WERI-Rb-1 (cell line): ENCODE measurements at regions not wholly inside any gene's neighbourhood (a gene's known extent, or its start where the extent isn't known, plus 50 kb on each side); places are given as distances from the start of the nearest gene placed in this dataset.

Experiments
- DNase-seq: peaks from one replicate; pipeline ENCODE4 v3.0.0-alpha.2; 2020
- H3K27ac ChIP-seq: fragments of 250-450 bp; sonication (Bioruptor Pico); 2 replicates; pipeline ENCODE4 v1.5.1; 2020; ENCODE audit warnings: mild to moderate bottlenecking, moderate library complexity
- H3K27me3 ChIP-seq: fragments of 250-450 bp; sonication (Bioruptor Pico); 2 replicates; pipeline ENCODE4 v1.5.1; 2021; ENCODE audit warnings: mild to moderate bottlenecking, low read depth, moderate library complexity; ENCODE audit not compliant: insufficient read depth, severe bottlenecking
- H3K36me3 ChIP-seq: fragments of 250-450 bp; sonication (Bioruptor Pico); 2 replicates; pipeline ENCODE4 v1.5.1; 2020; ENCODE audit warnings: mild to moderate bottlenecking, moderate library complexity
- H3K4me3 ChIP-seq: 2 replicates; pipeline ENCODE4 v1.5.1; 2011; ENCODE audit warnings: low read depth, mild to moderate bottlenecking, control low read depth, low read length
- H3K9me3 ChIP-seq: fragments of 250-450 bp; sonication (Bioruptor Pico); 2 replicates; pipeline ENCODE4 v1.5.1; 2021; ENCODE audit warnings: mild to moderate bottlenecking, moderate library complexity; ENCODE audit not compliant: severe bottlenecking
- CTCF ChIP-seq: IDR thresholded peaks from 2 replicates; pipeline ENCODE4 v1.5.1; 2011; ENCODE audit warnings: low read depth, mild to moderate bottlenecking, control low read depth, inconsistent platforms, low read length

GRCh38 chr9:88819476-88819875, 171.8 kb upstream of the S1PR3 start:
- Histone ChIP-seq H3K4me3 (no peak overlapping the region), H3K27me3 (no peaks in the 10 kb centered on the region), H3K36me3 (no peaks in the 10 kb centered on the region), H3K9me3 (no peaks in the 10 kb centered on the region), H3K27ac (no peak overlapping the region)
- no peak for DNase-seq
- no peak for TF ChIP-seq CTCF

GRCh38 chr9:88820055-88820454, 171.2 kb upstream of the S1PR3 start:
- Histone ChIP-seq H3K4me3 (no peak overlapping the region), H3K9me3 (no peaks in the 10 kb centered on the region), H3K27ac (no peak overlapping the region), H3K36me3 (no peaks in the 10 kb centered on the region), H3K27me3 (no peaks in the 10 kb centered on the region)
- no peak for DNase-seq
- no peak for TF ChIP-seq CTCF

GRCh38 chr9:88821033-88821745, 170.1 kb upstream of the S1PR3 start:
- no peak overlapping the region for H3K27ac ChIP-seq
- TF ChIP-seq CTCF, result no peak
- no peak for DNase-seq
- H3K27me3 ChIP-seq, result no peaks in the 10 kb centered on the region
- no peaks in the 10 kb centered on the region for H3K36me3 ChIP-seq
- no peaks in the 10 kb centered on the region for H3K9me3 ChIP-seq
- no peak overlapping the region for H3K4me3 ChIP-seq

GRCh38 chr9:88821746-88822106, 169.5 kb upstream of the S1PR3 start:
- H3K4me3 ChIP-seq, result no peak overlapping the region
- TF ChIP-seq CTCF, result no peak
- H3K27me3 ChIP-seq, result no peaks in the 10 kb centered on the region
- no peaks in the 10 kb centered on the region for H3K36me3 ChIP-seq
- H3K27ac ChIP-seq, result no peak overlapping the region
- no peaks in the 10 kb centered on the region for H3K9me3 ChIP-seq
- DNase-seq, result no peak

- Histone ChIP-seq H3K9me3 (no peaks in the 10 kb centered on the region), H3K27me3 (no peaks in the 10 kb centered on the region)
Observed at GRCh38 chr9:88824711-88825110, 166.6 kb upstream of the S1PR3 start.

More at GRCh38 chr9:88824711-88825110, 166.6 kb upstream of the S1PR3 start:
- no peak overlapping the region for H3K27ac ChIP-seq
- TF ChIP-seq CTCF, result no peak
- H3K4me3 ChIP-seq, result no peak overlapping the region
- H3K36me3 ChIP-seq, result no peaks in the 10 kb centered on the region
- DNase-seq, result no peak
